K562 (cell line): ENCODE measurements at regions not wholly inside any gene's neighbourhood (a gene's known extent, or its start where the extent isn't known, plus 50 kb on each side); places are given as distances from the start of the nearest gene placed in this dataset.

Source experiments
- ATAC-seq: fragments of 200-7000 bp; cut with Tn5 transposase; 3 replicates; pipeline ENCODE4 v1.9.1; 2020; ENCODE audit warnings: moderate library complexity
- BruUV-seq: library from RNA; stranded (reverse); fragments of 400-500 nt; replicated peaks from 2 replicates; lab custom pipeline; 2021; lab: Mats Ljungman, UMichigan
- CTCF ChIA-PET: fragments of 300-600 bp; formaldehyde crosslinking; extraction: SDS; loops from one replicate; lab custom pipeline; 2021; ENCODE audit warnings: low intra/inter-chr PET ratio; lab: Yijun Ruan, JAX
- POLR2A ChIA-PET: fragments of 300-600, 350-650 bp; sonication (Branson Sonifier 250); formaldehyde crosslinking; extraction: SDS; loops from one replicate; lab custom pipeline; 2021; ENCODE audit warnings: antibody characterized with exemption, inconsistent platforms; lab: Yijun Ruan, JAX
- DNase-seq, 4 experiments: peaks; one replicate each; pipeline versions ENCODE4 v3.0.0 to v3.0.0-alpha.2; 2011 to 2018; ENCODE audit warnings: low spot score in 3 of 4, mixed read lengths in 3 of 4; ENCODE audit errors: extremely low read depth in 1 of 4
- FAIRE-seq: peaks from 2 replicates; lab custom pipeline; 2011; peaks lifted over from hg19 to GRCh38; lab: Jason Lieb, UNC
- H2AFZ ChIP-seq: 2 replicates; pipeline ENCODE4 v1.6.0; 2011; ENCODE audit warnings: low read depth, low read length, control low read depth, inconsistent platforms
- H3K27ac ChIP-seq: fragments of 200-600 bp; 3 replicates; pipeline ENCODE4 v1.8.0; 2011; ENCODE audit warnings: low read depth, mild to moderate bottlenecking, control low read depth, inconsistent platforms, low read length, moderate library complexity, mixed read lengths; ENCODE audit errors: extremely low read depth
- H3K27me3 ChIP-seq, 2 experiments: fragments of 300-600 bp in 1 of 2; 2 replicates in 1 of 2; 3 replicates in 1 of 2; pipeline versions ENCODE4 v1.6.0 to v1.8.0; 2011; ENCODE audit warnings: inconsistent platforms in 2 of 2, low read length in 2 of 2, mild to moderate bottlenecking in 1 of 2, mixed read lengths in 1 of 2, moderate library complexity in 1 of 2; ENCODE audit not compliant: control insufficient read depth in 2 of 2, insufficient read depth in 2 of 2
- H3K36me3 ChIP-seq: fragments of 300-600 bp; 3 replicates; pipeline ENCODE4 v1.8.0; 2011; ENCODE audit warnings: mild to moderate bottlenecking, low read length, inconsistent platforms; ENCODE audit not compliant: control insufficient read depth, insufficient read depth
- H3K4me1 ChIP-seq, 2 experiments: fragments of 200-600 bp in 1 of 2; replicated peaks in 1 of 2; 2 replicates in 1 of 2; 3 replicates in 1 of 2; pipeline versions ENCODE4 v1.5.1 to v1.8.0; 2011; ENCODE audit warnings: inconsistent platforms in 2 of 2, low read length in 2 of 2, mild to moderate bottlenecking in 1 of 2, mixed read lengths in 1 of 2, moderate library complexity in 1 of 2; ENCODE audit not compliant: control insufficient read depth in 2 of 2, insufficient read depth in 2 of 2
- H3K4me2 ChIP-seq: 2 replicates; pipeline ENCODE4 v1.6.1; 2011; ENCODE audit warnings: low read length, control low read depth, inconsistent platforms, mixed read lengths; ENCODE audit not compliant: insufficient read depth
- H3K4me3 ChIP-seq: fragments of 200-600 bp; sonication (generic), shearing (Covaris generic); 2 replicates; pipeline ENCODE4 v1.5.1; 2016; ENCODE audit warnings: control low read depth, inconsistent platforms
- H3K79me2 ChIP-seq: fragments of 200-600 bp; 3 replicates; pipeline ENCODE4 v1.8.0; 2011; ENCODE audit warnings: low read length, inconsistent platforms; ENCODE audit not compliant: control insufficient read depth, insufficient read depth
- H3K9ac ChIP-seq, 2 experiments: 2 replicates each; pipeline versions ENCODE4 v1.6.0 to v1.6.1; 2011; ENCODE audit warnings: low read depth in 2 of 2, low read length in 2 of 2, control low read depth in 1 of 2, inconsistent platforms in 1 of 2, mild to moderate bottlenecking in 1 of 2, mixed read lengths in 1 of 2; ENCODE audit not compliant: insufficient read depth in 1 of 2
- H3K9me1 ChIP-seq: one replicate; pipeline ENCODE4 v1.6.0; 2011; ENCODE audit warnings: inconsistent platforms, mild to moderate bottlenecking, low read length, moderate library complexity; ENCODE audit not compliant: control insufficient read depth, insufficient read depth
- H3K9me3 ChIP-seq: replicated peaks from 2 replicates; pipeline ENCODE4 v1.5.1; 2011; ENCODE audit warnings: low read depth, low read length, inconsistent platforms; ENCODE audit not compliant: control insufficient read depth, insufficient read depth
- H4K20me1 ChIP-seq: replicated peaks from 2 replicates; pipeline ENCODE4 v1.6.1; 2011; ENCODE audit warnings: low read length, inconsistent platforms, mixed read lengths; ENCODE audit not compliant: control insufficient read depth, insufficient read depth
- ETS2 ChIP-seq: IDR thresholded peaks from 2 replicates; pipeline ENCODE4 v1.6.1; 2016; ENCODE audit warnings: borderline replicate concordance, missing genetic modification characterization, mild to moderate bottlenecking, moderate library complexity, missing compliant biosample characterization; ENCODE audit not compliant: poor library complexity, severe bottlenecking
- ETV6 ChIP-seq, 3 experiments: fragments of 150-350 bp in 1 of 3; sonication (generic) in 1 of 3; formaldehyde crosslinking in 1 of 3; IDR thresholded peaks; 2 replicates each; pipeline versions ENCODE4 v1.6.1 to v1.8.0; 2014 to 2022; ENCODE audit warnings: borderline replicate concordance in 2 of 3, low read depth in 2 of 3, antibody characterized with exemption in 1 of 3, low read length in 1 of 3, mild to moderate bottlenecking in 1 of 3, missing genetic modification reagents in 1 of 3
- TCF3 ChIP-seq: sonication (generic); formaldehyde crosslinking; IDR thresholded peaks from 2 replicates; pipeline ENCODE4 v1.4.0; 2020; ENCODE audit warnings: mild to moderate bottlenecking, missing genetic modification reagents
- WGBS: fragments of 100-300 bp; shearing (Covaris generic); methylation state at CpG from one replicate; pipeline ENCODE4 v1.1.6; 2016; ENCODE audit warnings: low coverage, mixed read lengths; ENCODE audit not compliant: insufficient coverage; ENCODE audit errors: missing lambda C conversion rate; 5-methylcytosine and 5-hydroxymethylcytosine counted together
- in situ Hi-C: fragments of 300-500 bp; cut with MboI; formaldehyde crosslinking; loops from 4 replicates; pipeline ENCODE4 v1.15.0; 2018; ENCODE audit warnings: inconsistent platforms, mixed read lengths
- intact Hi-C: fragments of 100-400 bp; cut with micrococcal nuclease; formaldehyde crosslinking; loops from 2 replicates; pipeline ENCODE4 v1.14.2; 2022
- TF ChIP-seq, protein P1 (sequence below): fragments of 450-650 bp; IDR thresholded peaks from 2 replicates; pipeline ENCODE4 v1.6.1; 2016; ENCODE audit warnings: antibody characterized with exemption

DNA sequence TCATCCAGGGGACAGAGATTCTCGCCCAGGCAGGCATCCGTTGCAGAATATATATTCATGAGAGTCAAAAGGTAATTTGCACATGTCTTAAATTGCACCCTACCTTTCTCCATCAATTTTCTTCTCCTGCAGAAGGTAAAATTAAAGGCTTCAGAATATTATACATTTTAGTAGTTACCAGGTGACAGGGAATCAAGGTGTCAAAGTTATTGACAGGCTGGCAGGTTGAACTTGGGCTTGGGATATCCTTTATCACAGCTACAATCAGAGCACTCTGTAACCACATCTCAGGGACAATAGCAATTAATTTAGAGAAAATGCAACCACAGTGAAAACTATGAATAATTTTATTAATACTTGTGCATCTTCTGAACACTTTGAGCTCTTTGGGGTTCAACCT is 66.9 kb upstream of the GSC start:
- ATAC-seq (no peak), FAIRE-seq (no peak)
- Histone ChIP-seq H2AFZ (no peak overlapping the region), H4K20me1 (no peaks in the 10 kb centered on the region), H3K27ac (no peak overlapping the region), H3K36me3 (no peaks in the 10 kb centered on the region), H3K9ac (no peak overlapping the region), H3K27me3 (no peaks in the 10 kb centered on the region), H3K4me3 (no peak overlapping the region), H3K9me3 (no peaks in the 10 kb centered on the region)
- intact Hi-C loops = no loop called here
- in situ Hi-C loops = no loop called here
- POLR2A ChIA-PET = interaction anchor here (0.6 kb wide), 1 partner anchor 125 kb away, joined by 3 read pairs; no protein-coding TSS in a partner anchor
- BruUV-seq = no TSS peak
- CTCF ChIA-PET = no interaction called here
- TF ChIP-seq ETS2 (tag) (no peak), ETV6 (IDR thresholded peaks at IDR 0.05; ENCODE audit: borderline replicate concordance in 1 of 2, low read depth in 2 of 2, low read length in 1 of 2) (no peak), ETV6 (CRISPR knock-in tag; IDR thresholded peaks at IDR 0.05; ENCODE audit: borderline replicate concordance) (no peak), TCF3 (CRISPR knock-in tag) (no peak)
- TF ChIP-seq, protein P1, sequence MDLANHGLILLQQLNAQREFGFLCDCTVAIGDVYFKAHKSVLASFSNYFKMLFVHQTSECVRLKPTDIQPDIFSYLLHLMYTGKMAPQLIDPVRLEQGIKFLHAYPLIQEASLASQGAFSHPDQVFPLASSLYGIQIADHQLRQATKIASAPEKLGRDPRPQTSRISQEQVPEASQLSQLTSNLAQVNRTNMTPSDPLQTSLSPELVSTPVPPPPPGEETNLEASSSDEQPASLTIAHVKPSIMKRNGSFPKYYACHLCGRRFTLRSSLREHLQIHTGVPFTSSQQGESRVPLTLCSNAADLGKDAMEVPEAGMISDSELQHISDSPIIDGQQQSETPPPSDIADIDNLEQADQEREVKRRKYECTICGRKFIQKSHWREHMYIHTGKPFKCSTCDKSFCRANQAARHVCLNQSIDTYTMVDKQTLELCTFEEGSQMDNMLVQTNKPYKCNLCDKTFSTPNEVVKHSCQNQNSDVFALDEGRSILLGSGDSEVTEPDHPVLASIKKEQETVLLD = no peak
- TF ChIP-seq, all 486 proteins: peak for 0
- WGBS = 0% methylated on average over 2 of the region's 2 CpGs
- Histone ChIP-seq H3K9me1 (no peaks in the 10 kb centered on the region), H3K79me2 (no peaks in the 10 kb centered on the region), H3K4me2 (no peak overlapping the region), H3K4me1 (no peaks in the 10 kb centered on the region)
- DNase-seq = no peak
